GM13977 (cell line): ENCODE measurements at regions not wholly inside any gene's neighbourhood (a gene's known extent, or its start where the extent isn't known, plus 50 kb on each side); places are given as distances from the start of the nearest gene placed in this dataset.

ENCODE experiments used
- DNase-seq: peaks from one replicate; pipeline ENCODE4 v3.0.0; 2012; ENCODE audit warnings: low spot score
- CTCF ChIP-seq: IDR thresholded peaks from 2 replicates; pipeline ENCODE4 v1.5.1; 2012; ENCODE audit warnings: mild to moderate bottlenecking, control low read depth; ENCODE audit not compliant: insufficient read depth; ENCODE audit errors: extremely low read depth, missing control alignments
- in situ Hi-C: fragments of 300-500 bp; cut with MboI; formaldehyde crosslinking; loops from one replicate; pipeline ENCODE4 v1.12.0; 2022; ENCODE audit warnings: low sequenced_read_pairs, low pct_unique_long_range_greater_than_20kb, mixed read lengths, inconsistent platforms; ENCODE audit not compliant: unreplicated experiment

GRCh38 chr10:52855546-52856325 lies 83.2 kb upstream of the MBL2 start:
- in situ Hi-C loops: no loop called here
- no peak for TF ChIP-seq CTCF
- no peak for DNase-seq

DNA sequence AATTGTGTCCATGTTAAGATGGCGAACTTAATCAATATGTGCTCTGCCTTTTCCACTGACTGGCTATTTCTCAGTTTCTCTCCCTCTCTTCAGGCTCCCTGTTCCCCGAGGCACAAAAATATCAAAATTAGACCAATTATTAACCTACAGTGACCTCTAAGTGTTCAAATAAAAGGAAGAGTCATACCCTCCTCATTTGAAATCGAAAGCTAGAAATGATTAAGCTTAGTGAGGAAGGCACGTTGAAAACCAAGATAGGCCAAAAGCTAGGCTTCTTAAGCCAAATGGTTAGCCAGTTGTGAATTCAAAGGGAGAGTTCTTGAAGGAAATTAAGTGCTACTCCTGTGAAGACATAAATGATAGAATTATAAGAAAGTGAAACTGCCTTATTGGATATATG lies 81.1 kb upstream of the MBL2 start:
- DNase-seq: no peak
- in situ Hi-C loops: no loop called here
- TF ChIP-seq CTCF: no peak

- DNase-seq: no peak
- no peak for TF ChIP-seq CTCF
- in situ Hi-C loops: loop anchor here (25.0 kb wide), 1 partner anchor 100 kb away; no protein-coding TSS in a partner anchor
Measured at GRCh38 chr10:52836816-52837215, 64.2 kb upstream of the MBL2 start.
